Cardiac muscle cell (in vitro differentiated cells and primary cell): ENCODE measurements at regions not wholly inside any gene's neighbourhood (a gene's known extent, or its start where the extent isn't known, plus 50 kb on each side); places are given as distances from the start of the nearest gene placed in this dataset.

Experiments used
- DNase-seq, 2 donors: peaks; one replicate each; pipeline versions ENCODE4 v3.0.0 to v3.0.0-alpha.2; 2010 to 2017; ENCODE audit warnings: low read depth in 1 of 2, low spot score in 1 of 2
- H3K27ac ChIP-seq: fragments of 200-600 bp; sonication (generic); 2 replicates; pipeline ENCODE4 v1.5.1; 2016
- H3K27me3 ChIP-seq: fragments of 200-600 bp; sonication (generic); 2 replicates; pipeline ENCODE4 v1.6.0; 2016; ENCODE audit warnings: control low read depth
- H3K36me3 ChIP-seq: fragments of 200-600 bp; sonication (generic); 2 replicates; pipeline ENCODE4 v1.5.1; 2016; ENCODE audit warnings: control low read depth
- H3K4me1 ChIP-seq: fragments of 200-600 bp; sonication (generic); 2 replicates; pipeline ENCODE4 v1.8.1; 2017; ENCODE audit warnings: low read depth, mild to moderate bottlenecking, mixed run types
- H3K4me3 ChIP-seq: fragments of 200-600 bp; sonication (generic); 2 replicates; pipeline ENCODE4 v1.5.1; 2016; ENCODE audit warnings: mild to moderate bottlenecking
- H3K9me3 ChIP-seq: fragments of 200-600 bp; sonication (generic); 2 replicates; pipeline ENCODE4 v1.5.1; 2017; ENCODE audit warnings: low read depth, mild to moderate bottlenecking, control low read depth
- TF ChIP-seq, protein P1 (sequence below): IDR thresholded peaks from 2 replicates; pipeline ENCODE4 v1.5.1; 2012; ENCODE audit warnings: low read depth, mild to moderate bottlenecking, low read length

DNA sequence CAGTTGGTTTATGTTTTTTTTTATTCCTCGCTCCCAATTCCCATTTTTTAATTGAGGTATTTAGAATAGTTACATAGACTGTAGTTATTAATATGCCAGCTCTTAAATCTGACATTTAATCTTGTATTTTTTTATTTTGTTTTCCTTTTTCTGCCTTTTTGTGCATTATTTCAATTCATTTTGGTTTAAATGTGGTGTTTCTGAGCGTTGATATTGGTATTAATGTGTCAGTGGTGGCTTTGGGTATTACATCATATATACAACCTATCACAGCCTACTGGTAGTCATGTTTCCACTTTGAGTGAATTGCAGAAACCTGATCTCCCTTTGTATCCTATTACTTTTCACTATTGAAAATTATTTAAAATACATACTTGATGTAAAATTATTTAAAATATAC, 1027.3 kb downstream of the KCNT2 start:
- H3K4me1 ChIP-seq = no peaks in the 10 kb centered on the region
- no peaks in the 10 kb centered on the region for H3K27me3 ChIP-seq
- DNase-seq = no peak
- no peaks in the 10 kb centered on the region for H3K36me3 ChIP-seq
- no peak overlapping the region for H3K4me3 ChIP-seq
- H3K9me3 ChIP-seq = no peaks in the 10 kb centered on the region
- TF ChIP-seq, protein P1, sequence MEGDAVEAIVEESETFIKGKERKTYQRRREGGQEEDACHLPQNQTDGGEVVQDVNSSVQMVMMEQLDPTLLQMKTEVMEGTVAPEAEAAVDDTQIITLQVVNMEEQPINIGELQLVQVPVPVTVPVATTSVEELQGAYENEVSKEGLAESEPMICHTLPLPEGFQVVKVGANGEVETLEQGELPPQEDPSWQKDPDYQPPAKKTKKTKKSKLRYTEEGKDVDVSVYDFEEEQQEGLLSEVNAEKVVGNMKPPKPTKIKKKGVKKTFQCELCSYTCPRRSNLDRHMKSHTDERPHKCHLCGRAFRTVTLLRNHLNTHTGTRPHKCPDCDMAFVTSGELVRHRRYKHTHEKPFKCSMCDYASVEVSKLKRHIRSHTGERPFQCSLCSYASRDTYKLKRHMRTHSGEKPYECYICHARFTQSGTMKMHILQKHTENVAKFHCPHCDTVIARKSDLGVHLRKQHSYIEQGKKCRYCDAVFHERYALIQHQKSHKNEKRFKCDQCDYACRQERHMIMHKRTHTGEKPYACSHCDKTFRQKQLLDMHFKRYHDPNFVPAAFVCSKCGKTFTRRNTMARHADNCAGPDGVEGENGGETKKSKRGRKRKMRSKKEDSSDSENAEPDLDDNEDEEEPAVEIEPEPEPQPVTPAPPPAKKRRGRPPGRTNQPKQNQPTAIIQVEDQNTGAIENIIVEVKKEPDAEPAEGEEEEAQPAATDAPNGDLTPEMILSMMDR = no peak
- H3K27ac ChIP-seq = no peak overlapping the region

DNA sequence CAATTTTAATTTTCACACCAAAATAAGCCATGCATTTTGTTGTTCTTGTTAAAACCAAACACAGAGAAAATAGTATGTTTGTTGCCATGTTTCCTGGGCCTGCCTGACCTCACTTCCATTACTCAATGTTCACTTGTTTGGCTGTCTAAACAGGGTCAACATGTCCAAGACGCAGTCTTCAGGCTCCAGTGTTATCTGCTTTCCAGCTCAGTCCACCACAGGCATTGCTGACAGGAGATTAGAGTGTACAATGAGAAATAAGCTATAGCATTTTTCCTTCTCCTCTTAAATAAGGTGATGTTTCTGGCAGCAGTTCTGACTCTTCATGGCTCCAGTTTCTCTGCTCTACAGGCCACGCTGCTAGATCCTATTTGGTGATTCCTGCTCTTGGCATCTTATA, 1030.5 kb downstream of the KCNT2 start:
- H3K27ac ChIP-seq = no peak overlapping the region
- H3K9me3 ChIP-seq = no peaks in the 10 kb centered on the region
- no peak overlapping the region for H3K4me3 ChIP-seq
- no peaks in the 10 kb centered on the region for H3K36me3 ChIP-seq
- no peaks in the 10 kb centered on the region for H3K27me3 ChIP-seq
- DNase-seq = peak in 1 of 2 donors; percentile 2
- TF ChIP-seq, protein P1 = no peak
- no peaks in the 10 kb centered on the region for H3K4me1 ChIP-seq

- DNase-seq = no peak
- TF ChIP-seq, protein P1 = no peak
- Histone ChIP-seq H3K4me1 (no peaks in the 10 kb centered on the region), H3K27ac (no peak overlapping the region), H3K4me3 (no peak overlapping the region), H3K36me3 (no peaks in the 10 kb centered on the region), H3K27me3 (no peaks in the 10 kb centered on the region), H3K9me3 (no peaks in the 10 kb centered on the region)
These were observed 1031.6 kb downstream of the KCNT2 start for GRCh38 chr1:195576641-195577040.

DNA sequence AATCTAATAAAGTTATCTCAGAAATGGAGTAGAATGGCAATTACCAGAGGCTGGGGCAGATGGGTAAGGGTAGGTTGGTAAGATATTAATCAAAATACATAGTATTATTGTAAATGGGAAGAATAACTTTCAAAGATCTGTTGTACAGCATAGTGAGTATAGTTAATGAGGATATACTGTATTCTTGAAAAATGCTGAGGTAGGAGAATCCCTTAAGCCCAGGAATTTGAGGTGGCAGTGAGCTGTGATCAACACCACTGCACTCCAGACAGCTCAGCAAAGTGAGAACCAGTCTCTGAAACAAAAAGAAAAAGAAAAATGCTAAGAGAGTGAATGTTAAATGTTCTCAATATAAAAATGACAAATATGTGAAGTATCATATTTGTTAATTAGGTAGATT, 1033.7 kb downstream of the KCNT2 start:
- no peaks in the 10 kb centered on the region for H3K27me3 ChIP-seq
- no peak overlapping the region for H3K27ac ChIP-seq
- no peak overlapping the region for H3K4me3 ChIP-seq
- TF ChIP-seq, protein P1 = no peak
- H3K4me1 ChIP-seq = no peaks in the 10 kb centered on the region
- H3K9me3 ChIP-seq = no peaks in the 10 kb centered on the region
- no peak for DNase-seq
- H3K36me3 ChIP-seq = no peaks in the 10 kb centered on the region

GRCh38 chr1:195569934-195570333, 1038.3 kb downstream of the KCNT2 start:
- H3K4me1 ChIP-seq = no peaks in the 10 kb centered on the region
- no peak for DNase-seq
- no peaks in the 10 kb centered on the region for H3K27me3 ChIP-seq
- no peaks in the 10 kb centered on the region for H3K9me3 ChIP-seq
- H3K36me3 ChIP-seq = no peaks in the 10 kb centered on the region
- H3K4me3 ChIP-seq = no peak overlapping the region
- TF ChIP-seq, protein P1 = no peak
- no peak overlapping the region for H3K27ac ChIP-seq

- Histone ChIP-seq H3K27ac (no peak overlapping the region), H3K36me3 (no peaks in the 10 kb centered on the region), H3K4me3 (no peak overlapping the region), H3K9me3 (no peaks in the 10 kb centered on the region), H3K27me3 (no peaks in the 10 kb centered on the region), H3K4me1 (no peaks in the 10 kb centered on the region)
- DNase-seq = no peak
- TF ChIP-seq, protein P1 = no peak
These were observed 1039.9 kb downstream of the KCNT2 start for GRCh38 chr1:195568389-195568788.
